SU-DHL-6 (cell line): ENCODE measurements at regions not wholly inside any gene's neighbourhood (a gene's known extent, or its start where the extent isn't known, plus 50 kb on each side); places are given as distances from the start of the nearest gene placed in this dataset.

Source experiments
- H2AFZ ChIP-seq: fragments of 200-600 bp; sonication (generic); 2 replicates; pipeline ENCODE4 v1.6.1; 2014; ENCODE audit warnings: low read depth, mild to moderate bottlenecking, moderate library complexity, mixed read lengths, antibody characterized with exemption, low read length; ENCODE audit not compliant: severe bottlenecking
- H3F3A ChIP-seq: fragments of 200-600 bp; shearing (Covaris generic); 2 replicates; pipeline ENCODE4 v1.6.0; 2016; ENCODE audit warnings: antibody characterized with exemption, mild to moderate bottlenecking; ENCODE audit not compliant: insufficient read depth
- H3K27ac ChIP-seq: fragments of 200-600 bp; sonication (generic); 2 replicates; pipeline ENCODE4 v1.5.1; 2016; ENCODE audit warnings: low read depth, mild to moderate bottlenecking, low read length, moderate library complexity, mixed read lengths
- H3K27me3 ChIP-seq: fragments of 200-600 bp; sonication (generic), shearing (Covaris generic); 2 replicates; pipeline ENCODE4 v1.6.0; 2014; ENCODE audit warnings: mild to moderate bottlenecking, low read length
- H3K36me3 ChIP-seq: fragments of 200-600 bp; sonication (generic); 2 replicates; pipeline ENCODE4 v1.6.1; 2014; ENCODE audit warnings: mild to moderate bottlenecking, low read length, mixed read lengths
- H3K4me2 ChIP-seq: fragments of 300-600, 200-600 bp; shearing (Covaris generic), sonication (generic); 2 replicates; pipeline ENCODE4 v1.6.0; 2014; ENCODE audit warnings: low read length, low read depth, mild to moderate bottlenecking; ENCODE audit not compliant: poor library complexity, severe bottlenecking
- H3K4me3 ChIP-seq: fragments of 200-600 bp; sonication (generic); 2 replicates; pipeline ENCODE4 v1.5.1; 2014; ENCODE audit warnings: antibody characterized with exemption, low read length, mild to moderate bottlenecking, mixed read lengths; ENCODE audit not compliant: insufficient read depth, poor library complexity, severe bottlenecking
- H3K79me2 ChIP-seq: fragments of 200-600 bp; sonication (generic); 2 replicates; pipeline ENCODE4 v1.6.1; 2014; ENCODE audit warnings: mild to moderate bottlenecking, low read length, moderate library complexity; ENCODE audit not compliant: insufficient read depth
- H3K9ac ChIP-seq: fragments of 200-600 bp; sonication (generic); 2 replicates; pipeline ENCODE4 v1.7.0; 2014; ENCODE audit warnings: mild to moderate bottlenecking, low read length
- H3K9me2 ChIP-seq: fragments of 200-600 bp; sonication (generic); replicated peaks from 2 replicates; pipeline ENCODE4 v1.6.1; 2014; ENCODE audit warnings: low read length; ENCODE audit not compliant: insufficient read depth
- H3K9me3 ChIP-seq: fragments of 200-600 bp; sonication (generic); 2 replicates; pipeline ENCODE4 v1.6.1; 2014; ENCODE audit warnings: low read length, mixed read lengths; ENCODE audit not compliant: insufficient read depth
- H4K20me1 ChIP-seq: fragments of 200-600 bp; sonication (generic); 2 replicates; pipeline ENCODE4 v1.6.1; 2014; ENCODE audit warnings: low read depth, mild to moderate bottlenecking, antibody characterized with exemption, low read length, moderate library complexity, mixed read lengths
- EZH2phosphoT487 ChIP-seq: fragments of 200-600 bp; sonication (generic), shearing (Covaris generic); conservative IDR thresholded peaks from 2 replicates; pipeline ENCODE4 v1.6.1; 2018; ENCODE audit warnings: mild to moderate bottlenecking, antibody characterized with exemption, low read length, moderate library complexity, mixed read lengths
- TF ChIP-seq, protein P1 (sequence below): fragments of 200-600 bp; sonication (generic); IDR thresholded peaks from one replicate; pipeline ENCODE4 v1.5.1; 2017; ENCODE audit warnings: antibody characterized with exemption, mild to moderate bottlenecking, low read length, moderate library complexity; ENCODE audit not compliant: insufficient read depth, poor library complexity, severe bottlenecking

DNA sequence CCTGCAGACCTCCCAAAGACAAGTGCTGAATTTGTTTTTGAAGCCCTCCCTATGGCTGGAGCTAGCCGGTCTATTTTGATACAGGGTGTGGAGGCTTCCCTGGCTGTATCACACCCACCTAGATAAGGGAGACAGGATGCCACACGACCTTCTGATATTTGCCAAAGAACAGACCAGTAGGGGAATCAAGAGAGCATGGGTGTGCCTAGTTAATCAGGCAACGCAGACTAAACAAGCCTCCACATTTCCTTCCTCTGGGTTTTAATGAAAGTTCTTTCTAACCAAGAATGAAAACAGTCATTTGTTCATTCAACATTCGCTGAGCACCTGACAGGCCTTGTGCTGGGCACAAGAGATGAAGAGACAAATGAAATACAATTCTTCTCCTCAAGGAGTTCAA is 446.8 kb downstream of the PLPP3 start:
- no peak overlapping the region for H3K4me2 ChIP-seq
- no peak overlapping the region for H3K9ac ChIP-seq
- no peaks in the 10 kb centered on the region for H3K36me3 ChIP-seq
- no peaks in the 10 kb centered on the region for H3F3A ChIP-seq
- no peaks in the 10 kb centered on the region for H3K9me2 ChIP-seq
- no peaks in the 10 kb centered on the region for H3K79me2 ChIP-seq
- H3K27me3 ChIP-seq = no peaks in the 10 kb centered on the region
- H2AFZ ChIP-seq = no peak overlapping the region
- H3K4me3 ChIP-seq = no peak overlapping the region
- no peak overlapping the region for H3K27ac ChIP-seq
- no peaks in the 10 kb centered on the region for H3K9me3 ChIP-seq
- TF ChIP-seq EZH2phosphoT487 = no peak
- TF ChIP-seq, protein P1, sequence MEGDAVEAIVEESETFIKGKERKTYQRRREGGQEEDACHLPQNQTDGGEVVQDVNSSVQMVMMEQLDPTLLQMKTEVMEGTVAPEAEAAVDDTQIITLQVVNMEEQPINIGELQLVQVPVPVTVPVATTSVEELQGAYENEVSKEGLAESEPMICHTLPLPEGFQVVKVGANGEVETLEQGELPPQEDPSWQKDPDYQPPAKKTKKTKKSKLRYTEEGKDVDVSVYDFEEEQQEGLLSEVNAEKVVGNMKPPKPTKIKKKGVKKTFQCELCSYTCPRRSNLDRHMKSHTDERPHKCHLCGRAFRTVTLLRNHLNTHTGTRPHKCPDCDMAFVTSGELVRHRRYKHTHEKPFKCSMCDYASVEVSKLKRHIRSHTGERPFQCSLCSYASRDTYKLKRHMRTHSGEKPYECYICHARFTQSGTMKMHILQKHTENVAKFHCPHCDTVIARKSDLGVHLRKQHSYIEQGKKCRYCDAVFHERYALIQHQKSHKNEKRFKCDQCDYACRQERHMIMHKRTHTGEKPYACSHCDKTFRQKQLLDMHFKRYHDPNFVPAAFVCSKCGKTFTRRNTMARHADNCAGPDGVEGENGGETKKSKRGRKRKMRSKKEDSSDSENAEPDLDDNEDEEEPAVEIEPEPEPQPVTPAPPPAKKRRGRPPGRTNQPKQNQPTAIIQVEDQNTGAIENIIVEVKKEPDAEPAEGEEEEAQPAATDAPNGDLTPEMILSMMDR = no peak
- no peaks in the 10 kb centered on the region for H4K20me1 ChIP-seq

DNA sequence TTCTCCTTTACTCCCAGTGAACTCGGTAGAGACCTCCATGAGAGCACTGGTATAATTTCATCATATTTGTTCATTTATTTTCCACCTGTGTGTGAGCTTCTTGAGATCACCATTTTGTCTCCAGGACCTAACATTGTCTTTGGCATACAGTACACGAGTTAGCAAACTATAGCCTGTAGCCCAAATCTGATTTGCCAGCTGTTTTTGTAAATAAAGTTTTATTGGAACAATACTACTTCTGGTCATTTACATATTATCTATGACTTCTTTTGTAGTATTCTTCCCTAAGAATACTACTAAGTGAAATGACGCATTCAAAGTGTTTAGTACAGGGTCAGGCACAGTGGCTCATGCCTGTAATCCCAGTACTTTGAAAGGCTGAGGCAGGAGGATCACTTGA is 449.5 kb downstream of the PLPP3 start:
- Histone ChIP-seq H3K27me3 (no peaks in the 10 kb centered on the region), H3K4me3 (no peak overlapping the region), H3K36me3 (no peaks in the 10 kb centered on the region), H2AFZ (no peak overlapping the region), H3K9me2 (no peaks in the 10 kb centered on the region), H4K20me1 (no peaks in the 10 kb centered on the region), H3K79me2 (no peaks in the 10 kb centered on the region), H3K9ac (no peak overlapping the region), H3K4me2 (no peak overlapping the region), H3K27ac (no peak overlapping the region), H3K9me3 (no peaks in the 10 kb centered on the region), H3F3A (no peaks in the 10 kb centered on the region)
- no peak for TF ChIP-seq EZH2phosphoT487
- TF ChIP-seq, protein P1 = no peak

GRCh38 chr1:56125316-56125715 is 454.0 kb downstream of the PLPP3 start:
- Histone ChIP-seq H3K36me3 (no peaks in the 10 kb centered on the region), H3K4me3 (no peak overlapping the region), H2AFZ (no peak overlapping the region), H3K27ac (no peak overlapping the region), H3K9me2 (no peaks in the 10 kb centered on the region), H3K4me2 (no peak overlapping the region), H3K27me3 (no peaks in the 10 kb centered on the region), H3K79me2 (no peaks in the 10 kb centered on the region), H3F3A (no peaks in the 10 kb centered on the region), H3K9ac (no peak overlapping the region), H4K20me1 (no peaks in the 10 kb centered on the region), H3K9me3 (no peaks in the 10 kb centered on the region)
- no peak for TF ChIP-seq EZH2phosphoT487
- TF ChIP-seq, protein P1 = no peak
